ENCODE measurements at regions not wholly inside any gene's neighbourhood (a gene's known extent, or its start where the extent isn't known, plus 50 kb on each side); places are given as distances from the start of the nearest gene placed in this dataset.
A peak's percentile ranks its signal among the peaks of the same experiment; 100 is the strongest.

DNA sequence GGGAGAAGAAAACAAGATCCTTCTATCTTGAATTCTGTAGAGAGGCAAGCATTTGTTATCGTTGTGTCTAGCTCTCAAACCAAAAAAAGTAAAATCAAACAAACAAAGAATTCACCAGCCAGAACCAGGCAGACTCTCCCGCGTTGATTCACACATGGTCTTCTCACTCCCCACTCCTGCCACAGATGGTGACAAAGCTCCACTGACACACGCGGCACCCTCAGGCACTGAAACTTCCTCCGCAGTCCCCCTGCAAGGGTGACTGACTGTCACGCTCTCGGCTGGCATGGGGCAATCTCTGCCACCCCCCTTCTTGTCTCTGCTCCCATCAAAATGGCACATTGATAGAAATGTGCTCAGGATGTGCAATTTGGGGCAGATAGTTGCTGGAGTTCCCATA is 304.9 kb downstream of the DHX15 start:
- no peak for DNase-seq

GRCh38 chr4:24278693-24279092 is 305.7 kb downstream of the DHX15 start:
- DNase-seq = no peak

DNA sequence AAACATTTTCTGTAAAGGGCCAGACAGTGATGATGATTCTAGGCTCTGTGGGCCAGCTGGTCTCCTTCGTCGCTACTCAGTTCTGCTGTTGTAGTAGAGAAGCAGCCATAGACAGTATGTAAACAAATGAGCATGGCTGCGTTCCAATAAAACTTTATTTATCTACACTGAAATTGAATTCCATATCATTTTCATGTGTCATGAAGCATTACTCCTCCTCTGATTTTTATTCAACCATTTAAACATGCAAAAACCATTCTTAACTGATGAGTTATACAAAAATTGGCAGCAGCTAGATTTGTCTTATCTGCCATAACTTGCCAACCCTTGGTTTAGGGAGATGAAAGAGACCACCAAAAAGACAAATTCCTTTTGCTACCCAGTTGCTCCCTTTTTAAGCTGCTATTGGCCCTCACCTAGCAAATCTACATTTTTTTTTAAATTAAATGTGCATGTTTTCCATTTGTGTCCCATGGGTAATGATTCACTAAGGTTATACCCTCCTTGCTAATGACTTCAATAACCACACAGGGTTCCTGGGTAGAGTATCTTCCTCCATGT is 309.9 kb downstream of the DHX15 start:
- DNase-seq = no peak

GRCh38 chr4:24273136-24273535 is 311.2 kb downstream of the DHX15 start:
- no peak for DNase-seq

DNA sequence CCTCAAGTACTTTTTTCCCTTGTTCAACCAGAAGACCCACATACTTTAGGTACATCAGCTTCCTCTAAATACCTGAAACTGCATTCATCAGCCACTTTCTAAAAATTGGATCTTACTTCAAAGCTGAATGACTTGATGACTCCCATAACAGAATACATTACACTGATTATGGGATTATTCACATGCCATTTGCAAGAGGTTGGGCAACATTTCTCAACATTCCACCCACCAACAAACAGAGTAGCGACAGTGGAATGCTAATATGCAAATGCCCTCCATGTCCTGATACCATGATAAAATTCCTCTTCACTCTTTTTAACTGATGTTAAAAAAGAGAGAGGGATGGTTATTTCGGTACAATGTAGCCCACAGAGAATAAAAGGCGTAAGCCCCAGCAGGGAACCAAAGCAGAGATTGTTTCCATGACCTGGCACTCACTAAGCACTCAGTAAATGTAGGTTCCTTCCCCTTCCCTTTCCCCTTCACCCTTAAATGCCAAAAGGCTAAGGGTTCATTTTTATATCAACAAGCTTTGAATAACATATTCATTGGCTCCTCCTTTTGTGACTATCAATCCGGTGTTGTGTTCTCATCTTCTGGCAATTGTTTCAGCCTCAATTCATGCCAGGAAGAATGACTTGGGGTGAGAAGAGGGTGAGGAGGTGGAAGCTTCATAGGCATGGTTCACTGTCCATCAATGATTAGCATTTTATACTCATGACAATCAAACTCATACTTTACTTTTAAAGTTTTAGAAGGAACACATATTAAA is 317.2 kb downstream of the DHX15 start:
- DNase-seq = no peak

GRCh38 chr4:24265989-24266388 is 318.4 kb downstream of the DHX15 start:
- no peak for DNase-seq

DNA sequence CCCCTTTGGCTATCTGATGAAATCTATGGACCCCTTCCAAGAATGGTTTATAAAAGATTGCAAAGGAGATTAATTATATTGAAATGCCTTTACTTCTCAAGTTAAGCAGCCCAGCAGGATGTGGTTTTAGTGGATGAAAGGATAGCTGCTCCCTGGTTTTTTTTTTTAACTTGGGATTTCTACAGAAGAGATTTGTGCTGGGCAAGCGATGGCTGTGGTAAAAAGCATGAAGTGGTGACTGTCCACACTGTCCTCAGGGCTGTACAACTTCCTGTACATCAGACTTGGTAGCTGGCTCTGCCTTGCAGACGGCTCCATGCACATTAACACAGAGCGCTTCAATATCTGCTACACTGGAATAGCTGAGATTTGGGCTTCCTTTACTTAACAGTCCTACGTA is 321.7 kb downstream of the DHX15 start:
- no peak for DNase-seq

DNA sequence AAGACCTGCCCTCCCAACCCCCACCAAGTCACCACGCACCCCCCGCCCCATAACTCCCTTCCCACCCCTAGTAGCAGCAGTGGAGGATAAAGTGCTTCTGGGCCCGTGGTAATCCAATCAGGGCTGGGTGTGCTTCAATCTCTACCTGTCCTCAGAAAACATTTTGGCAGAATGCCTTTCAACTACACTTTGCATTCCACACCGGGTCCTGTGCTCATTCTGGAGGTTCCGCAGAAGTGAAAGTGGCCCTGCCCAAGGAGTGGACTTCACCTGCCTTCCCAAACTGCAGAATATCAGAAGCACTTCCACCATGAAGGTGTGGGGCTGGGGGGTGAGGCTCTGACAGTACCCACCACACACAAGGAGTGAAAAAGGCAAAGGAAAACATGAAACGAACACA is 322.3 kb downstream of the DHX15 start:
- DNase-seq = no peak

DNA sequence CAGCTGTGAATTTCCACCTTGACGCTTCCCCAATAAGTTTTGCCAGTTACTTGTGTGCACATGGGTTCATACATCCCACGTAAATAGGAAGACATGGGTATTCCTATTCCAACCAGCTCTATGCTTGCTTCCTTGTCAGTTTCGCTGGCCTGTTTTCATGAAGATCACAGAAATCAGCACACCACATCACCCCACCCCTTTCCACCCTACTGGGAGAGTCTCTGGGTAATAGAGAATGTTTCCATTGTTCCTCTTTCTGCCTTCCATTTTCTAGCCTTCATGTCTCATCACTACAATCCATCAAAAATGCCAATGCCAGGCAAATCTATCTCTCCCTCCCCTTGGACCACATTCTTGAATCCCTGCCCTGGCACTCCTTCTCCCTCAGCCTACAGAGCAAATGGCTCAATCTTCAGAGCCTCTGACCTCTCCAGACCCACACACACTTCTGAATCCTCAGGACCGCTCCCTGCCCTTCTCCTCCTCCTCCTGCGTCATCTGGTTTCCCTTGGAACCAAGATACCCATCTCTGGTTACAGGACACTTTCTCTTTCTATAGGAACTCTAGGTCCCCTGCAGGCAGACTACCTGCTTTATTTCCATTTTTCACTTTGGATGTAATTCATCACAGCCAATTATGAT is 323.3 kb downstream of the DHX15 start:
- DNase-seq = no peak

DNA sequence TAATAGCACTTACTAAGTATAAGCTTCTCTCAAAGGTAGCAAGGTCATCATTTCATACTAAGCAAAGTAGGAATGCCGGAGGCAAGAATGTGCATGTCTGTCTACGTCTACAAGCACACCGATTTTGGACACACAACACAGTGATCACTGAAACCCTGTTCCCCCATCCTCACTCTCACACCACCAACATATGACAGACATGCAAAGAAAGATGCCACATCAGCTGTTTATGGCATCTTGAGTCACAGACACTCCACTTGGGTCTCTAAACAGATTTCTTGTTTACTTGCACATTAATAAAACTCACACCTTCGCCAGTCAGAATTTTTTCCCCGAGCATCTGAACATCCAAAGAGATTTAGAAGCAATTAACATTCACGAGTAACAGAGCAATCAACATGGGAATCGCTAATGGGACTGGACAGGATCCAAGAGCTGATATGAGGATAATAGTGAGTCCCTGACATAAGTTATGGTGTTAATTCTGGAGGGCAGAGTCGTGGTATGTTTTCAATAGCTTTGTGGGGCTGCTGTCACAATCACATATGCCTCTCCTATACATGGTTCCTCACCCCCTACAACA is 324.1 kb downstream of the DHX15 start:
- DNase-seq = no peak

- no peak for DNase-seq
Observed at GRCh38 chr4:24256547-24256946, 327.8 kb downstream of the DHX15 start.

DNA sequence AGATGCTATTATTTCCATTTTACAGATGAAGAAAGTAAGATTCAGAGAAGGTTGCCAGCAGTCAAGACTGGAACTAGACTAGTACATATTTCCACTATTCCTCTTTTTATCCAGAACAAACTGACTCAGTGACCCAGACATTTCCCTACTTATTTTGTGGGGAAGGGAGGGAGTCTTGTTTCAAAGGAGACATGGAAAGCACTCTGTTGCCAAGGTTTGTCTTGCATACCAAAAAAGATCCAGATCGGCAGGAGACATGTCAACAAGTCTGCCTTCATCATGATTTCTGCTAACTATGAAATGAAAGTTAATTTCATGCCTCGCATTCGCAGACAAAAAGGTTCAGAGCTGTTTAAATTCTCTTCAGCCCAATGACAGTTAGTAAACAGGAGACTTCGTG is 328.3 kb downstream of the DHX15 start:
- DNase-seq = no peak

GRCh38 chr4:24252121-24252520 is 332.2 kb downstream of the DHX15 start:
- DNase-seq = no peak

GRCh38 chr4:24251589-24251988 is 332.8 kb downstream of the DHX15 start:
- no peak for DNase-seq

GRCh38 chr4:24249972-24250371 is 334.4 kb downstream of the DHX15 start:
- DNase-seq = no peak

GRCh38 chr4:24248674-24249630 is 335.4 kb downstream of the DHX15 start:
- DNase-seq = no peak

GRCh38 chr4:24245491-24245820 is 338.9 kb downstream of the DHX15 start:
- DNase-seq = no peak

DNA sequence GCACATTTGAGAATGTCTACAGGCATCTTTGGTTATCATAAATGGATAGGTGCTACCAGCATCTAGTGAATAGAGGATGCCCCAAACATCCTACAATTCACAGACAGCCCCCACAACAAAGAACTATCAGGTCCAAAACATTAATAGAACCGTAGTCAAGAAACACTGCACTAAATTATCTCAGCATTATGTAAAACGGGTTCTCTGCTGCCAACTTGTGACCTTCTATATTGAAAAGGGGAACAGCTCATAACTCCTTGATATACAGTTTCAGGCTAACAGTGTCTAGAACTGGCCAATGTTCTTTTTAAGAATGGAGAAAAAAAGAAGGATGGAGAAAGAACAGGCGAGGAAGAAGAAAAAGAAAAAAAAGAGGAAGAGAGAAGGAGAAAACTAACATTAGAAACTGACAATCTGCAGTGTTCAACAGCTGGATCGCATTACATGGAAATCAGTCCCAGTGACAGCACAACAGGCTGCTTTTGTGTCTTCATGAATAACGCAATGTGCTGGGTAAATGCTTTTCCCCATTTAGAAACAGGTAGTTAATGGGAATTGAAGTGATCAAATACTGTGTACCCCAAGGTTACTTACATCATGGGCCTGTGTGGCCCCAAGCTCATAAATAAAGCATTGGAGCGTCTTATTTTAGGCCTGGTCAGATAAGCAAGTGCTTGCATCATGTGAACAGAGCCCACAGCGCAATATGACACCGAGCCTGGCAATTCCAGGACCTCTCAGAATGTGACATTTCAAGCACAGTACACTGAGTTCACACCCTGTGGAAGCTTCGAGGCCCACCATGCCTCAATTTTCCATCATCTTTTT is 339.5 kb downstream of the DHX15 start:
- peak; percentile 29 for DNase-seq

GRCh38 chr4:24243641-24244040 is 340.7 kb downstream of the DHX15 start:
- DNase-seq = no peak

GRCh38 chr4:24241511-24241910 is 342.8 kb downstream of the DHX15 start:
- no peak for DNase-seq

- no peak for DNase-seq
Observed at GRCh38 chr4:24240655-24241054, 343.7 kb downstream of the DHX15 start.

- DNase-seq = no peak
Observed at GRCh38 chr4:24237709-24238108, 346.6 kb downstream of the DHX15 start.

All from NCI-H510A treated with DMSO at 0.1 percent for 48 hours (cell line).